Neural cell (in vitro differentiated cells): ENCODE measurements at regions not wholly inside any gene's neighbourhood (a gene's known extent, or its start where the extent isn't known, plus 50 kb on each side); places are given as distances from the start of the nearest gene placed in this dataset.

Experiments used
- H2AFZ ChIP-seq: fragments of 200-600, 300-800 bp; sonication (generic), shearing (Covaris generic); 2 replicates; pipeline ENCODE4 v1.6.0; 2014; ENCODE audit warnings: low read depth, mild to moderate bottlenecking, antibody characterized with exemption, low read length, moderate library complexity
- H3F3A ChIP-seq: fragments of 200-600 bp; shearing (Covaris generic); 2 replicates; pipeline ENCODE4 v1.6.1; 2016; ENCODE audit warnings: mild to moderate bottlenecking, moderate library complexity, mixed read lengths, antibody characterized with exemption, low read length; ENCODE audit not compliant: insufficient read depth, poor library complexity, severe bottlenecking
- H3K27ac ChIP-seq: fragments of 200-600, 300-800 bp; sonication (generic), shearing (Covaris generic); 2 replicates; pipeline ENCODE4 v1.5.1; 2014; ENCODE audit warnings: mild to moderate bottlenecking, low read length, moderate library complexity
- H3K27me3 ChIP-seq: fragments of 300-800, 200-600 bp; sonication (generic), shearing (Covaris generic); 2 replicates; pipeline ENCODE4 v1.6.0; 2014; ENCODE audit warnings: mild to moderate bottlenecking, low read depth, low read length, moderate library complexity; ENCODE audit not compliant: insufficient read depth
- H3K36me3 ChIP-seq: fragments of 300-800, 200-600 bp; sonication (generic), shearing (Covaris generic); 2 replicates; pipeline ENCODE4 v1.5.1; 2014; ENCODE audit warnings: mild to moderate bottlenecking, antibody characterized with exemption, low read length, moderate library complexity; ENCODE audit not compliant: insufficient read depth
- H3K4me2 ChIP-seq: fragments of 300-800, 200-600 bp; sonication (generic), shearing (Covaris generic); 2 replicates; pipeline ENCODE4 v1.6.0; 2014; ENCODE audit warnings: mild to moderate bottlenecking, low read length
- H3K4me3 ChIP-seq: fragments of 300-800, 200-600 bp; sonication (generic), shearing (Covaris generic); 2 replicates; pipeline ENCODE4 v1.5.1; 2014; ENCODE audit warnings: mild to moderate bottlenecking, low read length, moderate library complexity
- H3K79me2 ChIP-seq: fragments of 200-600 bp; shearing (Covaris generic); replicated peaks from 2 replicates; pipeline ENCODE4 v1.6.0; 2014; ENCODE audit warnings: mild to moderate bottlenecking, low read length, moderate library complexity; ENCODE audit not compliant: insufficient read depth
- H3K9ac ChIP-seq: fragments of 300-800, 200-600 bp; sonication (generic), shearing (Covaris generic); 2 replicates; pipeline ENCODE4 v1.6.1; 2016; ENCODE audit warnings: mild to moderate bottlenecking, low read length, mixed read lengths
- H3K9me2 ChIP-seq: fragments of 200-600 bp; shearing (Covaris generic); 2 replicates; pipeline ENCODE4 v1.6.1; 2016; ENCODE audit warnings: mild to moderate bottlenecking, low read length, mixed read lengths; ENCODE audit not compliant: insufficient read depth
- H3K9me3 ChIP-seq: fragments of 200-600, 300-800 bp; sonication (generic), shearing (Covaris generic); 2 replicates; pipeline ENCODE4 v1.6.1; 2016; ENCODE audit warnings: mild to moderate bottlenecking, mixed run types, low read length, moderate library complexity, mixed read lengths
- H4K20me1 ChIP-seq: fragments of 200-600 bp; shearing (Covaris generic); 2 replicates; pipeline ENCODE4 v1.6.1; 2016; ENCODE audit warnings: mild to moderate bottlenecking, mixed run types; ENCODE audit not compliant: insufficient read depth
- EP300 ChIP-seq: fragments of 450-650 bp; conservative IDR thresholded peaks from 2 replicates; pipeline ENCODE4 v1.6.1; 2014; ENCODE audit warnings: antibody characterized with exemption, mild to moderate bottlenecking, moderate library complexity; ENCODE audit not compliant: poor library complexity, severe bottlenecking
- EZH2 ChIP-seq: fragments of 200-600, 300-800 bp; shearing (Covaris generic), sonication (generic); IDR thresholded peaks from 2 replicates; pipeline ENCODE4 v1.6.1; 2014; ENCODE audit warnings: antibody characterized with exemption, low read length, borderline replicate concordance, mild to moderate bottlenecking; ENCODE audit not compliant: insufficient read depth, poor library complexity, severe bottlenecking
- MXI1 ChIP-seq: fragments of 450-650 bp; conservative IDR thresholded peaks from 2 replicates; pipeline ENCODE4 v1.6.1; 2014; ENCODE audit warnings: antibody characterized with exemption, mild to moderate bottlenecking; ENCODE audit not compliant: poor library complexity, severe bottlenecking
- POLR2AphosphoS5 ChIP-seq: IDR thresholded peaks from 2 replicates; pipeline ENCODE4 v1.6.1; 2012
- RAD21 ChIP-seq: fragments of 450-650 bp; conservative IDR thresholded peaks from 2 replicates; pipeline ENCODE4 v1.6.1; 2014; ENCODE audit warnings: antibody characterized with exemption, mild to moderate bottlenecking, moderate library complexity
- SMC3 ChIP-seq: fragments of 450-650 bp; conservative IDR thresholded peaks from 2 replicates; pipeline ENCODE4 v1.6.1; 2014; ENCODE audit warnings: antibody characterized with exemption, mild to moderate bottlenecking, moderate library complexity; ENCODE audit not compliant: poor library complexity
- TAF1 ChIP-seq: IDR thresholded peaks from 2 replicates; pipeline ENCODE4 v1.6.1; 2012; ENCODE audit warnings: low read depth
- TF ChIP-seq, protein P1 (sequence below): fragments of 450-650 bp; IDR thresholded peaks from 2 replicates; pipeline ENCODE4 v1.5.1; 2014; ENCODE audit warnings: antibody characterized with exemption, mild to moderate bottlenecking, moderate library complexity; ENCODE audit not compliant: poor library complexity, severe bottlenecking
- TF ChIP-seq, protein P2 (sequence below): IDR thresholded peaks from 2 replicates; pipeline ENCODE4 v1.6.1; 2012; ENCODE audit warnings: borderline replicate concordance

DNA sequence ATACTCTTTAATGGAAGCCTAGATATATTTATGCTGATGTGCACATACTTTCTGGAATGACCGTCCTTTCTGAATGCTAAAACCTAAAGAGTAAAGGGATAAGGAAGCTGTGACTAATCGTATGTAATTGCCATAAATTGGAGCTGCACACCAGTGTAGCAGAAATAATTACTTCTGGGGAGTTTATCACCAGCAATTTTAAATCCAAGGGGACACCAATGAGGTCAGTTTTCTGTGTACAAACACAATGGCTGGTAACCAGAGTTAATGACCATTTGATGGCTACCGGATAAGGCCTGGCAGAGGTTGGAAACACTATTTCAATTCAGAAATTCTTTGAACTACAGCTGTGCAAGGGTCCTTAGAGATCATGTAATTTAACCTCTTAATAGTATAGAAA, 670.1 kb downstream of the REEP3 start:
- no peaks in the 10 kb centered on the region for H3K79me2 ChIP-seq
- no peaks in the 10 kb centered on the region for H3K9me3 ChIP-seq
- H3K4me2 ChIP-seq, result no peak overlapping the region
- no peaks in the 10 kb centered on the region for H3K36me3 ChIP-seq
- H3K9ac ChIP-seq, result no peak overlapping the region
- no peak overlapping the region for H2AFZ ChIP-seq
- no peaks in the 10 kb centered on the region for H3K9me2 ChIP-seq
- H3K27me3 ChIP-seq, result no peaks in the 10 kb centered on the region
- H4K20me1 ChIP-seq, result no peaks in the 10 kb centered on the region
- H3F3A ChIP-seq, result no peaks in the 10 kb centered on the region
- H3K4me3 ChIP-seq, result no peak overlapping the region
- H3K27ac ChIP-seq, result no peak overlapping the region
- no peak for TF ChIP-seq POLR2AphosphoS5
- no peak for TF ChIP-seq MXI1
- TF ChIP-seq, protein P1, sequence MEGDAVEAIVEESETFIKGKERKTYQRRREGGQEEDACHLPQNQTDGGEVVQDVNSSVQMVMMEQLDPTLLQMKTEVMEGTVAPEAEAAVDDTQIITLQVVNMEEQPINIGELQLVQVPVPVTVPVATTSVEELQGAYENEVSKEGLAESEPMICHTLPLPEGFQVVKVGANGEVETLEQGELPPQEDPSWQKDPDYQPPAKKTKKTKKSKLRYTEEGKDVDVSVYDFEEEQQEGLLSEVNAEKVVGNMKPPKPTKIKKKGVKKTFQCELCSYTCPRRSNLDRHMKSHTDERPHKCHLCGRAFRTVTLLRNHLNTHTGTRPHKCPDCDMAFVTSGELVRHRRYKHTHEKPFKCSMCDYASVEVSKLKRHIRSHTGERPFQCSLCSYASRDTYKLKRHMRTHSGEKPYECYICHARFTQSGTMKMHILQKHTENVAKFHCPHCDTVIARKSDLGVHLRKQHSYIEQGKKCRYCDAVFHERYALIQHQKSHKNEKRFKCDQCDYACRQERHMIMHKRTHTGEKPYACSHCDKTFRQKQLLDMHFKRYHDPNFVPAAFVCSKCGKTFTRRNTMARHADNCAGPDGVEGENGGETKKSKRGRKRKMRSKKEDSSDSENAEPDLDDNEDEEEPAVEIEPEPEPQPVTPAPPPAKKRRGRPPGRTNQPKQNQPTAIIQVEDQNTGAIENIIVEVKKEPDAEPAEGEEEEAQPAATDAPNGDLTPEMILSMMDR, result no peak
- TF ChIP-seq TAF1, result no peak
- TF ChIP-seq EP300, result no peak
- TF ChIP-seq RAD21, result no peak
- no peak for TF ChIP-seq SMC3

DNA sequence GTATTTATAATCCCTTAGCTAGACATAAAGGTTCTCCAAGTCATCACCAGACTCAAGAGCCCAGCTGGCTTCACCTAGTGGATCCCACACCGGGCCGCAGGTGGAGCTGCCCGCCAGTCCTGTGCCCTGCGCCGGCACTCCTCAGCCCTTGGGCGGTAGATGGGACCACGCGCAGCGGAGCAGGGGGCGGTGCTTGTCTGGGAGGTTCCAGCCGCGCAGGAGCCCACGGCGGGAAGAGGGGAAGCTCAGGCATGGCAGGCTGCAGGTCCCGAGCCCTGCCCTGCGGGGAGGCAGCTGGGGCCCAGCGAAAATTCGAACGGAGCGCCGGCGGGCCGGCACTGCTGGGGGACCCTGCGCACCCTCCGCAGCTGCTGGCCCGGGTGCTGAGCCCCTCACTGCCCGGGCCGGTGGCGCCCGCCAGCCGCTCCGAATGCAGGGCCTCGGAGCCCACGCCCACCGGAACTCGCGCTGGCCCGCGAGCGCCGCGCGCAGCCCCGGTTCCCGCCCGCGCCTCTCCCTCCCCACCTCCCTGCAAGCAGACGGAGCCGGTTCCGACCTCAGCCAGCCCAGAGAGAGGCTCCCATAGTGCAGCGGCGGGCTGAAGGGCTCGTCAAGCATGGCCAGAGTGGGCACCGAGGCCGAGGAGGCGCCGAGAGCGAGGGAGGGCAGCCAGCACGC, 675.6 kb downstream of the REEP3 start:
- no peak overlapping the region for H2AFZ ChIP-seq
- no peaks in the 10 kb centered on the region for H4K20me1 ChIP-seq
- no peak overlapping the region for H3K4me2 ChIP-seq
- no peak for TF ChIP-seq EZH2
- TF ChIP-seq, protein P1, result no peak
- no peak for TF ChIP-seq RAD21
- TF ChIP-seq SMC3, result no peak
- no peak for TF ChIP-seq EP300
- TF ChIP-seq POLR2AphosphoS5, result no peak
- TF ChIP-seq, protein P2, sequence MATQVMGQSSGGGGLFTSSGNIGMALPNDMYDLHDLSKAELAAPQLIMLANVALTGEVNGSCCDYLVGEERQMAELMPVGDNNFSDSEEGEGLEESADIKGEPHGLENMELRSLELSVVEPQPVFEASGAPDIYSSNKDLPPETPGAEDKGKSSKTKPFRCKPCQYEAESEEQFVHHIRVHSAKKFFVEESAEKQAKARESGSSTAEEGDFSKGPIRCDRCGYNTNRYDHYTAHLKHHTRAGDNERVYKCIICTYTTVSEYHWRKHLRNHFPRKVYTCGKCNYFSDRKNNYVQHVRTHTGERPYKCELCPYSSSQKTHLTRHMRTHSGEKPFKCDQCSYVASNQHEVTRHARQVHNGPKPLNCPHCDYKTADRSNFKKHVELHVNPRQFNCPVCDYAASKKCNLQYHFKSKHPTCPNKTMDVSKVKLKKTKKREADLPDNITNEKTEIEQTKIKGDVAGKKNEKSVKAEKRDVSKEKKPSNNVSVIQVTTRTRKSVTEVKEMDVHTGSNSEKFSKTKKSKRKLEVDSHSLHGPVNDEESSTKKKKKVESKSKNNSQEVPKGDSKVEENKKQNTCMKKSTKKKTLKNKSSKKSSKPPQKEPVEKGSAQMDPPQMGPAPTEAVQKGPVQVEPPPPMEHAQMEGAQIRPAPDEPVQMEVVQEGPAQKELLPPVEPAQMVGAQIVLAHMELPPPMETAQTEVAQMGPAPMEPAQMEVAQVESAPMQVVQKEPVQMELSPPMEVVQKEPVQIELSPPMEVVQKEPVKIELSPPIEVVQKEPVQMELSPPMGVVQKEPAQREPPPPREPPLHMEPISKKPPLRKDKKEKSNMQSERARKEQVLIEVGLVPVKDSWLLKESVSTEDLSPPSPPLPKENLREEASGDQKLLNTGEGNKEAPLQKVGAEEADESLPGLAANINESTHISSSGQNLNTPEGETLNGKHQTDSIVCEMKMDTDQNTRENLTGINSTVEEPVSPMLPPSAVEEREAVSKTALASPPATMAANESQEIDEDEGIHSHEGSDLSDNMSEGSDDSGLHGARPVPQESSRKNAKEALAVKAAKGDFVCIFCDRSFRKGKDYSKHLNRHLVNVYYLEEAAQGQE, result no peak
- TF ChIP-seq TAF1, result no peak
- no peaks in the 10 kb centered on the region for H3K9me3 ChIP-seq
- H3K9me2 ChIP-seq, result no peaks in the 10 kb centered on the region
- no peaks in the 10 kb centered on the region for H3K79me2 ChIP-seq
- H3K9ac ChIP-seq, result no peak overlapping the region
- no peaks in the 10 kb centered on the region for H3K36me3 ChIP-seq
- no peaks in the 10 kb centered on the region for H3F3A ChIP-seq
- no peak overlapping the region for H3K27ac ChIP-seq
- H3K4me3 ChIP-seq, result no peak overlapping the region
- H3K27me3 ChIP-seq, result no peaks in the 10 kb centered on the region
